ENCODE measurements at regions not wholly inside any gene's neighbourhood (a gene's known extent, or its start where the extent isn't known, plus 50 kb on each side); places are given as distances from the start of the nearest gene placed in this dataset.

DNA sequence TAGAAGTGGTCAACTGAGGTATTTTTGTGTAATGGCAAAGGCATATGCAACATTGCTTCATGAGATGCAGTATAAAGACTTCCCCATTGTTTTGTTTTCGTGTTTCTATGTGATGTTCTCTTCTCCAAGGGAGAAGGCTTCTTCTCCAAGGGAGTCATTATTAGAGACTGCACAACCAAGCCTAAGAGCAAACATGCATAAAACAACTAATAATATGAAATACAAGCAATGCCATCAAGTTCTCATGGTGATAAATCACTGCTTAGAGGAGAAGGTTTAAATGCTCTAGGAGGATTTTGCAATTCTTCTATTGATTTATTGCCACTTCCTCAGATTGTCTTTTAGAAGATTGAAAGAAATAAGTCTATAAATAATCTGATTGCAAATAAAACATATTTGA is 524.4 kb downstream of the IRS1 start:
- TF ChIP-seq, protein P1, sequence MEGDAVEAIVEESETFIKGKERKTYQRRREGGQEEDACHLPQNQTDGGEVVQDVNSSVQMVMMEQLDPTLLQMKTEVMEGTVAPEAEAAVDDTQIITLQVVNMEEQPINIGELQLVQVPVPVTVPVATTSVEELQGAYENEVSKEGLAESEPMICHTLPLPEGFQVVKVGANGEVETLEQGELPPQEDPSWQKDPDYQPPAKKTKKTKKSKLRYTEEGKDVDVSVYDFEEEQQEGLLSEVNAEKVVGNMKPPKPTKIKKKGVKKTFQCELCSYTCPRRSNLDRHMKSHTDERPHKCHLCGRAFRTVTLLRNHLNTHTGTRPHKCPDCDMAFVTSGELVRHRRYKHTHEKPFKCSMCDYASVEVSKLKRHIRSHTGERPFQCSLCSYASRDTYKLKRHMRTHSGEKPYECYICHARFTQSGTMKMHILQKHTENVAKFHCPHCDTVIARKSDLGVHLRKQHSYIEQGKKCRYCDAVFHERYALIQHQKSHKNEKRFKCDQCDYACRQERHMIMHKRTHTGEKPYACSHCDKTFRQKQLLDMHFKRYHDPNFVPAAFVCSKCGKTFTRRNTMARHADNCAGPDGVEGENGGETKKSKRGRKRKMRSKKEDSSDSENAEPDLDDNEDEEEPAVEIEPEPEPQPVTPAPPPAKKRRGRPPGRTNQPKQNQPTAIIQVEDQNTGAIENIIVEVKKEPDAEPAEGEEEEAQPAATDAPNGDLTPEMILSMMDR (IDR thresholded peaks at IDR 0.05; ENCODE audit: unreplicated experiment) = no peak
- Mint-ChIP-seq H3K4me3 (no peak overlapping the region), H3K4me1 (peaks cover 3% of the 10 kb centered on the region), H3K36me3 (no peaks in the 10 kb centered on the region), H3K27me3 (ENCODE audit: low read depth) (no peaks in the 10 kb centered on the region), H3K27ac (no peak overlapping the region), H3K9me3 (peaks cover 8% of the 10 kb centered on the region)
- DNase-seq (ENCODE audit: low spot score in 2 of 2, unreplicated experiment in 2 of 2) = no peak

GRCh38 chr2:226274143-226274542 is 525.5 kb downstream of the IRS1 start:
- Mint-ChIP-seq H3K27ac (no peak overlapping the region), H3K9me3 (no peaks in the 10 kb centered on the region), H3K36me3 (no peaks in the 10 kb centered on the region), H3K4me1 (peaks cover 3% of the 10 kb centered on the region), H3K27me3 (ENCODE audit: low read depth) (no peaks in the 10 kb centered on the region), H3K4me3 (no peak overlapping the region)
- DNase-seq (ENCODE audit: low spot score in 2 of 2, unreplicated experiment in 2 of 2) = no peak
- TF ChIP-seq, protein P1 (IDR thresholded peaks at IDR 0.05; ENCODE audit: unreplicated experiment) = no peak

GRCh38 chr2:226273440-226273839 is 526.2 kb downstream of the IRS1 start:
- Mint-ChIP-seq H3K9me3 (no peaks in the 10 kb centered on the region), H3K4me1 (peaks cover 3% of the 10 kb centered on the region), H3K36me3 (no peaks in the 10 kb centered on the region), H3K4me3 (no peak overlapping the region), H3K27me3 (ENCODE audit: low read depth) (no peaks in the 10 kb centered on the region), H3K27ac (no peak overlapping the region)
- TF ChIP-seq, protein P1 (IDR thresholded peaks at IDR 0.05; ENCODE audit: unreplicated experiment) = no peak
- no peak for DNase-seq (ENCODE audit: low spot score in 2 of 2, unreplicated experiment in 2 of 2)

DNA sequence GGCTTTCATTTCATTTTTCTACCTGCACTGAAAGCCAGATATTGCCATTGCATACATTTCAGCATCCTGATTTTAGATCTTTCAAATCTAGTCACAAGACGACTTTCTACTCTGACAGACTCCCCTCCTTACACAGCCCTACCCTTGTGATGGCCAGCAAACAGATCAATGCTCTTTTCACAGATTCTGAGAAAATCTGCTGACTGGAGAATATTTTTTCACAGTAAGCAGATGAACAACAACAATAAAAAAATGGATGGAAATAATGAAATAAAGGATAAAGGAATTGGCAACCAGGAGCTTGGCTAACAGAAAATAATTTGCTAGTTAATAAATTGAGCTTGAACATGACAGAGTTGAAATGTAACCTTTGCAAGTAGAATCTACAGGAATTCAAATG is 527.2 kb downstream of the IRS1 start:
- H3K27ac Mint-ChIP-seq = no peak overlapping the region
- H3K36me3 Mint-ChIP-seq = no peaks in the 10 kb centered on the region
- H3K27me3 Mint-ChIP-seq (ENCODE audit: low read depth) = no peaks in the 10 kb centered on the region
- H3K4me1 Mint-ChIP-seq = peaks cover 8% of the 10 kb centered on the region
- H3K4me3 Mint-ChIP-seq = no peak overlapping the region
- H3K9me3 Mint-ChIP-seq = no peaks in the 10 kb centered on the region
- DNase-seq (ENCODE audit: low spot score in 2 of 2, unreplicated experiment in 2 of 2) = no peak
- TF ChIP-seq, protein P1 (IDR thresholded peaks at IDR 0.05; ENCODE audit: unreplicated experiment) = no peak

GRCh38 chr2:226270285-226271058 is 529.1 kb downstream of the IRS1 start:
- H3K27ac Mint-ChIP-seq = no peak overlapping the region
- peaks cover 8% of the 10 kb centered on the region for H3K4me1 Mint-ChIP-seq
- no peaks in the 10 kb centered on the region for H3K27me3 Mint-ChIP-seq (ENCODE audit: low read depth)
- no peak overlapping the region for H3K4me3 Mint-ChIP-seq
- H3K36me3 Mint-ChIP-seq = no peaks in the 10 kb centered on the region
- H3K9me3 Mint-ChIP-seq = no peaks in the 10 kb centered on the region
- DNase-seq (ENCODE audit: low spot score in 2 of 2, unreplicated experiment in 2 of 2) = no peak
- TF ChIP-seq, protein P1 (IDR thresholded peaks at IDR 0.05; ENCODE audit: unreplicated experiment) = no peak
